GM12864 (cell line): ENCODE measurements at regions not wholly inside any gene's neighbourhood (a gene's known extent, or its start where the extent isn't known, plus 50 kb on each side); places are given as distances from the start of the nearest gene placed in this dataset.
A peak's percentile ranks its signal among the peaks of the same experiment; 100 is the strongest.

Experiments used
- DNase-seq: peaks from one replicate; pipeline ENCODE4 v3.0.0-alpha.2; 2011; ENCODE audit warnings: low read depth
- H3K4me3 ChIP-seq: 2 replicates; pipeline ENCODE4 v1.5.1; 2011; ENCODE audit warnings: mild to moderate bottlenecking, low read depth, low read length, control low read depth
- TF ChIP-seq, protein P1 (sequence below): IDR thresholded peaks from 2 replicates; pipeline ENCODE4 v1.5.1; 2011; ENCODE audit warnings: low read depth, mild to moderate bottlenecking, moderate library complexity, low read length, control low read depth, inconsistent platforms; ENCODE audit errors: missing control alignments

DNA sequence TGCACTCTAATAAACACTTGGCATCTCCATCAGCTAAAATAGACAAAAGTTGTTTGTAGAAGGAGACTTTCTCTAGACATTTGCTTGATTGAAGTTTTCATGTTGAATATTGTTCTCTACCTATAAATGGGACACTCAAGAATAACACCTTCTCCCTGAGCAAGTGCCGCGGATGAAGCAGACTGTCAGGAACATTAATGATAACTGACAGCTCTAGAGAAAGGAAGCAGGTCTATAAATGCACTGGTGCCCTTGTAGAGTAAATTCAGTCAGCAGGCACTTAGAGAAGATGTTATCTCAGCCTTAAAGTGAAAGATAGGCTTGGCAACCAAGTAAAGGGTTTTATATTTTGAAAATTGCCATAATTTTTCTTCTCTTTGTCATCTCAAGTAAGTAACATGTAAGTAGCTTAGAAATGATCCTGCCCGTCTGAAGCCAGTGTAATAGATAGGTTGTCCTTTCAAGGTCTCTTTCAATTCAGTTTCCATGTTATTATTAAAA is 224.6 kb downstream of the ARL6IP6 start:
- no peak overlapping the region for H3K4me3 ChIP-seq
- TF ChIP-seq, protein P1, sequence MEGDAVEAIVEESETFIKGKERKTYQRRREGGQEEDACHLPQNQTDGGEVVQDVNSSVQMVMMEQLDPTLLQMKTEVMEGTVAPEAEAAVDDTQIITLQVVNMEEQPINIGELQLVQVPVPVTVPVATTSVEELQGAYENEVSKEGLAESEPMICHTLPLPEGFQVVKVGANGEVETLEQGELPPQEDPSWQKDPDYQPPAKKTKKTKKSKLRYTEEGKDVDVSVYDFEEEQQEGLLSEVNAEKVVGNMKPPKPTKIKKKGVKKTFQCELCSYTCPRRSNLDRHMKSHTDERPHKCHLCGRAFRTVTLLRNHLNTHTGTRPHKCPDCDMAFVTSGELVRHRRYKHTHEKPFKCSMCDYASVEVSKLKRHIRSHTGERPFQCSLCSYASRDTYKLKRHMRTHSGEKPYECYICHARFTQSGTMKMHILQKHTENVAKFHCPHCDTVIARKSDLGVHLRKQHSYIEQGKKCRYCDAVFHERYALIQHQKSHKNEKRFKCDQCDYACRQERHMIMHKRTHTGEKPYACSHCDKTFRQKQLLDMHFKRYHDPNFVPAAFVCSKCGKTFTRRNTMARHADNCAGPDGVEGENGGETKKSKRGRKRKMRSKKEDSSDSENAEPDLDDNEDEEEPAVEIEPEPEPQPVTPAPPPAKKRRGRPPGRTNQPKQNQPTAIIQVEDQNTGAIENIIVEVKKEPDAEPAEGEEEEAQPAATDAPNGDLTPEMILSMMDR = no peak
- no peak for DNase-seq

DNA sequence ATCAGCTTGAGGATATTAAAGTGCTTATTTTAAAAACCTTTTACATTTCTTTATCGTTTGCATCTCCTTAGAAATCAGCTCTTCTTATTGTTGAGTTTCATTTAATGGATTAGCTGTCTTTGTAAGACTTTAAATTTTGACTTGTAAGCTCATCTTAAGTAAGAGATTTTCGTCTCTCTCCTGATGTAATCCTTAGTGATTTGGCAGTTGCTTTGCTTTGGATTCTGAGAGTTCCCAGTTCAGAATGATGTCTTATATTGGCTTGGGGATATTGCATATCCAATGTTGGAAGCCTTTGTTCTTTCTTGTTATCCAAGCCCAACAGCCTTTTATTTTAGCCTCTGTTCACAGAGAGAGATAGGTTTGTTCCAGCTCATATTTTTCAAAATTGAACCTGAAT is 212.1 kb downstream of the ARL6IP6 start:
- DNase-seq = no peak
- TF ChIP-seq, protein P1 = no peak

DNA sequence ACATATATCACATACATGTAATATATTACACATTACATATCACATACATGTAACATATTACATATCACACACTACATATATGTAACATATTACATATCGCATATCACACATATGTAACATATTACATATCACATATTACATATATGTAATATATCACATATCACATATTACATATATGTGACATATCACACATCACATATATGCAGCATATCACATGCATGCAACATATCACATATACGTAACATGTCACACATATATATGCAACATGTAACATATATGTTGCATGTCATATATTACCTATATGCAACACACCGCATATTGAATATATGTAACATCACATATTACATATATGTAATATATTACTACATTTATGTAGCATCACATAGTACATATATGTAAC is 211.2 kb downstream of the ARL6IP6 start:
- no peak for DNase-seq
- H3K4me3 ChIP-seq = no peak overlapping the region

More for the DNA sequence above, 212.1 kb downstream of the ARL6IP6 start:
- H3K4me3 ChIP-seq = no peak overlapping the region

DNA sequence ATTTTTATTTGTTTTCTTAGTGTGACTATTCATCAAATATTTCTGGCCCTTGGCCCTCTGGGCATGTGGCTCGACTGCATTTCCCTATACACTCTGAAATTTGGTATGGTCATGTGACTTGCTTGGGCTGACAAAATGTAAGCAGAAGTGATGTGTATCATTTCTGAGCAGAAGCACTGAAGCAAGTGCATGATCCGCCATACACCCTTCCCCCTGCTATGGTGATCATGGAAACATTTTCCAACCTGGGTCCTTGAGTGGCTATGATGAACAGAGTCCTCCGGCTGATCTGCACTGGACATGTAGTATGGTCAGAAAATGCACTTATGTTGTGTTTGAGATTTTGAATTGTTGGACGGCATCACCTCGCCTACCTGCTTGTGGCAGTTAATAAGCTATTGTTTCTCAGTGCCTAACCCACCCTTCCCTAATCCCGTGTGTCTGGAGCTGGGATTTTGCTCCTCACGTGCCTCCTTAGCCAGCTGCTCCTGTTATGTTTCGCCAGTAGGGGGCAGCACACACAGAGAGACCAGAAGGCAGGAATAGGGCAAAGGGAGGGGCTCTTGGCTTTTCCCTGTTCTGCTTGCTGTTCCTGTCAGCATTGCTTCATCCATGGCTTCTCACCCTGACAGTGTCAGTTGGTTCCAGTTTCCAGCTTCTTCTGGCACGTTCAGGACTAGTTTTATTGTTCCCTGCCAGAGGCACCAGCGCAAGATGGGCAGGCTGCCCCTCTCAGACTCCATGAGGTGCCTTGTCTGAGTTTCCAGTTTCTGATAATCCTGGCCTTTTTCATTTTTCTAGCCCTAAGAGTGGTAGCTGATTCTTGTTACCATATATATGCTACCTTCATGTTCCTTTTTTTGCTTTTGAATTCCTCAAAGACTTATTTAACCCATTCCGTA is 207.4 kb downstream of the ARL6IP6 start:
- TF ChIP-seq, protein P1 = peak; percentile 91
- peak; percentile 30 for DNase-seq
- no peak overlapping the region for H3K4me3 ChIP-seq

More for the DNA sequence above, 211.2 kb downstream of the ARL6IP6 start:
- TF ChIP-seq, protein P1 = no peak

DNA sequence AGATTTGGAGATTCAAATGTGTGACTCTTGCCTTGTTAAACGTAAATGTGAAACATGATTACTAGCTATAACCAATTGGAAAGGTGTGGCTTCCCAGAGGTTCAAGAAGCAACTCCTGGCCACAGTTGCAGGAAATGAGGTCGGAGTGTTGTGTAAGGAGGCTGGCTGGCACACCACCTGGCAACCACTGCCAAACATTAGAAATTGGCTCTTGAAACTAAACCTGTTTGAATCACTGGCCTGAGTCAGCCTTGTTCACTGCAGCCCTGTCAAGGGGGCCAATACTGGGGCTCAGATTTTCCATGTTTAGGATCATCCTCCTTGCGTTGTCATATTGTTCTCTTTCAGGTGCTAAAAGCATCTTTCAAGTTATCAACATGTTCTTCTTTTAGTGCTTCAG is 206.3 kb downstream of the ARL6IP6 start:
- H3K4me3 ChIP-seq = no peak overlapping the region
- TF ChIP-seq, protein P1 = no peak
- DNase-seq = no peak

DNA sequence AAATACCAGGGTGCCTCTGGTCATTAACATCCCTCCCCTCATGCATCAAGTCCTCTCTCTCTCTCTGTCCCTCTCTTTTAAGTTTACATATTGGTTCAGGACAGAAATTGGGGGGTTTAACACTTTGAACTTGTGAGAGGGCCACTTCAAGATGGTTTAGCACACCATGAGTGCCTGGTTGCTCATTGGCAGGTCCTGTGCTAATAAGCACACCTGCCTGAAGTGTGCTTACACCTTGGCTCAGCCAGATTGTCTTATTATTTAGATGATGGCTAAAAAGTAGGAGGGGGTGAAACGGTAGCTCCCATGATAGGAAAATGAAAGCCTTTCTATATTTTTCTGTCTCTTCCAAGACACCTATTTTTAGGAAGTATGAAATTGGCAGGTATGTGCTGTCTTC is 205.8 kb downstream of the ARL6IP6 start:
- TF ChIP-seq, protein P1 = no peak
- no peak overlapping the region for H3K4me3 ChIP-seq
- DNase-seq = no peak
